Upper lobe of left lung (tissue), 4 donors: ENCODE measurements at regions not wholly inside any gene's neighbourhood (a gene's known extent, or its start where the extent isn't known, plus 50 kb on each side); places are given as distances from the start of the nearest gene placed in this dataset.

Source experiments
- EP300 ChIP-seq, 4 donors: sonication (generic); formaldehyde crosslinking; IDR thresholded peaks; one replicate each; pipeline ENCODE4 v1.5.1; 2017; ENCODE audit warnings: antibody characterized with exemption in 4 of 4, control low read depth in 2 of 4
- POLR2A ChIP-seq, 4 donors: fragments of 450-650 bp; IDR thresholded peaks; one replicate each; pipeline ENCODE4 v1.5.1; 2016 to 2017; ENCODE audit warnings: antibody characterized with exemption in 4 of 4, mild to moderate bottlenecking in 2 of 4
- POLR2AphosphoS5 ChIP-seq, 2 donors: sonication (generic); formaldehyde crosslinking; IDR thresholded peaks; one replicate each; pipeline ENCODE4 v1.5.1; 2017; ENCODE audit warnings: antibody characterized with exemption in 2 of 2
- TF ChIP-seq, protein P1 (sequence below), 6 experiments: fragments of 450-650 bp in 4 of 6; fragments of 200-600 bp in 2 of 6; sonication (generic) in 2 of 6; IDR thresholded peaks; one replicate each; pipeline ENCODE4 v1.5.1; 2016 to 2019; ENCODE audit warnings: antibody characterized with exemption in 6 of 6

DNA sequence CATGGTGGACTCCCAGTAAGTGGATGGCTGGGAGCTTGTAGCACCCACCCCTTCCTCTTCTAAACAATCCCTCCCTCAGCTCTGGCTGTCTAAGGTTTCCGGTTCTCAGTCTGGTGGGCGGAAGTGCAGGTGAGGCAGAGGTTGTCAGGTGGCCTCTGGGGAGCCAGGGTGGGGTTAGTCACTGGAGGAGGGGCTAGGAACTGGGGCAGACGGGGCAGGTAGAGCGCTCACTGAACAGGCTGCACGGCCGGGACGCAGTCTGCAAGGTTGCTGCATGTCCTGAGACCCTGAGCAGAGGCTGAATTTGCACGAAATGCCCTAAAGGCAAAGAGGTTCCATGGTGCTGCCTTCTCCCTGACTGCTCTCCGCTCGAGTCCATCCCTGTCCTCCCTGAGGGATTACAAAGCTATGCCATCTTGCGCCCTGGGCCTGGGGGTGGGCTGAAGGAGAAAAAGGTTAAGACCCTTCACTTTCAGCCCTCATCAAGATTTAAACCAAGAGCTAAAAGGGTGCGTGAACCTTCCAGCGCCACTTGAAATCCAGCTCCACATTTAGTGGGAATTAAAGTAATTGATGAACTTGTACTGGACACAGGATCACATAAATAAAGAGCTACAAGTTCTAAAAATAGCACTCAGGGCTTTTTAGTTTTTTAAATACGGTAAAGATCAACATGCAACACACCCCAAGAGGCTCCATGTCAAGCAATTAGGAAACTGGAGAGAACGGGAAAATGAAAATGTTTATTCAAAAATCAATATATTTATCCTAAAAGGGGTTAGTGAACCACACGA lies 62.3 kb upstream of the CTBP2 start:
- TF ChIP-seq, protein P1, sequence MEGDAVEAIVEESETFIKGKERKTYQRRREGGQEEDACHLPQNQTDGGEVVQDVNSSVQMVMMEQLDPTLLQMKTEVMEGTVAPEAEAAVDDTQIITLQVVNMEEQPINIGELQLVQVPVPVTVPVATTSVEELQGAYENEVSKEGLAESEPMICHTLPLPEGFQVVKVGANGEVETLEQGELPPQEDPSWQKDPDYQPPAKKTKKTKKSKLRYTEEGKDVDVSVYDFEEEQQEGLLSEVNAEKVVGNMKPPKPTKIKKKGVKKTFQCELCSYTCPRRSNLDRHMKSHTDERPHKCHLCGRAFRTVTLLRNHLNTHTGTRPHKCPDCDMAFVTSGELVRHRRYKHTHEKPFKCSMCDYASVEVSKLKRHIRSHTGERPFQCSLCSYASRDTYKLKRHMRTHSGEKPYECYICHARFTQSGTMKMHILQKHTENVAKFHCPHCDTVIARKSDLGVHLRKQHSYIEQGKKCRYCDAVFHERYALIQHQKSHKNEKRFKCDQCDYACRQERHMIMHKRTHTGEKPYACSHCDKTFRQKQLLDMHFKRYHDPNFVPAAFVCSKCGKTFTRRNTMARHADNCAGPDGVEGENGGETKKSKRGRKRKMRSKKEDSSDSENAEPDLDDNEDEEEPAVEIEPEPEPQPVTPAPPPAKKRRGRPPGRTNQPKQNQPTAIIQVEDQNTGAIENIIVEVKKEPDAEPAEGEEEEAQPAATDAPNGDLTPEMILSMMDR (IDR thresholded peaks at IDR 0.05), result no peak
- TF ChIP-seq EP300 (IDR thresholded peaks at IDR 0.05) (no peak), POLR2A (IDR thresholded peaks at IDR 0.05) (no peak), POLR2AphosphoS5 (IDR thresholded peaks at IDR 0.05) (no peak)
